Cardiac muscle cell (in vitro differentiated cells and primary cell): ENCODE measurements at regions not wholly inside any gene's neighbourhood (a gene's known extent, or its start where the extent isn't known, plus 50 kb on each side); places are given as distances from the start of the nearest gene placed in this dataset.

Experiments used
- DNase-seq, 2 donors: peaks; one replicate each; pipeline versions ENCODE4 v3.0.0 to v3.0.0-alpha.2; 2010 to 2017; ENCODE audit warnings: low read depth in 1 of 2, low spot score in 1 of 2
- H3K27ac ChIP-seq: fragments of 200-600 bp; sonication (generic); 2 replicates; pipeline ENCODE4 v1.5.1; 2016
- H3K27me3 ChIP-seq: fragments of 200-600 bp; sonication (generic); 2 replicates; pipeline ENCODE4 v1.6.0; 2016; ENCODE audit warnings: control low read depth
- H3K36me3 ChIP-seq: fragments of 200-600 bp; sonication (generic); 2 replicates; pipeline ENCODE4 v1.5.1; 2016; ENCODE audit warnings: control low read depth
- H3K4me1 ChIP-seq: fragments of 200-600 bp; sonication (generic); 2 replicates; pipeline ENCODE4 v1.8.1; 2017; ENCODE audit warnings: low read depth, mild to moderate bottlenecking, mixed run types
- H3K4me3 ChIP-seq: fragments of 200-600 bp; sonication (generic); 2 replicates; pipeline ENCODE4 v1.5.1; 2016; ENCODE audit warnings: mild to moderate bottlenecking
- H3K9me3 ChIP-seq: fragments of 200-600 bp; sonication (generic); 2 replicates; pipeline ENCODE4 v1.5.1; 2017; ENCODE audit warnings: low read depth, mild to moderate bottlenecking, control low read depth
- TF ChIP-seq, protein P1 (sequence below): IDR thresholded peaks from 2 replicates; pipeline ENCODE4 v1.5.1; 2012; ENCODE audit warnings: low read depth, mild to moderate bottlenecking, low read length

DNA sequence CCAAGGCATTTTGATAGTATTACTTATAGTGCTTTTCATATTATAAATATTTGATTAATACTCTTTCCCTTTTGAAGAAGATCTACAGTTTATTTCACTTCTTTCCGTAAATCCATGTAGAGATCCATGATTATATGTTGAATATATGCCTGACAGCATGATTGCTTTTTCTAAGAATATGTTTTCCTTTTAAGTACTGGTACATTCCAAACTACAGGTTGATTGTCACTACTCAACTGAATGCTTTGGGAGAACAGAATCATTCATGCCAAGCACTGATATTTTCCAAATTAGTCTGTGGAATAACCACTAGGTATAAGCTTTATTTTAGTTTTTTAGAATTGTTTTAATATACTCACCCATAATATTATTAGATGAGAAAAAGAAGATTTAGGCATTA lies 330.2 kb downstream of the BCKDHB start:
- H3K27ac ChIP-seq: no peak overlapping the region
- H3K4me1 ChIP-seq: no peaks in the 10 kb centered on the region
- no peaks in the 10 kb centered on the region for H3K36me3 ChIP-seq
- no peaks in the 10 kb centered on the region for H3K27me3 ChIP-seq
- no peak for DNase-seq
- H3K4me3 ChIP-seq: no peak overlapping the region
- TF ChIP-seq, protein P1, sequence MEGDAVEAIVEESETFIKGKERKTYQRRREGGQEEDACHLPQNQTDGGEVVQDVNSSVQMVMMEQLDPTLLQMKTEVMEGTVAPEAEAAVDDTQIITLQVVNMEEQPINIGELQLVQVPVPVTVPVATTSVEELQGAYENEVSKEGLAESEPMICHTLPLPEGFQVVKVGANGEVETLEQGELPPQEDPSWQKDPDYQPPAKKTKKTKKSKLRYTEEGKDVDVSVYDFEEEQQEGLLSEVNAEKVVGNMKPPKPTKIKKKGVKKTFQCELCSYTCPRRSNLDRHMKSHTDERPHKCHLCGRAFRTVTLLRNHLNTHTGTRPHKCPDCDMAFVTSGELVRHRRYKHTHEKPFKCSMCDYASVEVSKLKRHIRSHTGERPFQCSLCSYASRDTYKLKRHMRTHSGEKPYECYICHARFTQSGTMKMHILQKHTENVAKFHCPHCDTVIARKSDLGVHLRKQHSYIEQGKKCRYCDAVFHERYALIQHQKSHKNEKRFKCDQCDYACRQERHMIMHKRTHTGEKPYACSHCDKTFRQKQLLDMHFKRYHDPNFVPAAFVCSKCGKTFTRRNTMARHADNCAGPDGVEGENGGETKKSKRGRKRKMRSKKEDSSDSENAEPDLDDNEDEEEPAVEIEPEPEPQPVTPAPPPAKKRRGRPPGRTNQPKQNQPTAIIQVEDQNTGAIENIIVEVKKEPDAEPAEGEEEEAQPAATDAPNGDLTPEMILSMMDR: no peak
- no peaks in the 10 kb centered on the region for H3K9me3 ChIP-seq

DNA sequence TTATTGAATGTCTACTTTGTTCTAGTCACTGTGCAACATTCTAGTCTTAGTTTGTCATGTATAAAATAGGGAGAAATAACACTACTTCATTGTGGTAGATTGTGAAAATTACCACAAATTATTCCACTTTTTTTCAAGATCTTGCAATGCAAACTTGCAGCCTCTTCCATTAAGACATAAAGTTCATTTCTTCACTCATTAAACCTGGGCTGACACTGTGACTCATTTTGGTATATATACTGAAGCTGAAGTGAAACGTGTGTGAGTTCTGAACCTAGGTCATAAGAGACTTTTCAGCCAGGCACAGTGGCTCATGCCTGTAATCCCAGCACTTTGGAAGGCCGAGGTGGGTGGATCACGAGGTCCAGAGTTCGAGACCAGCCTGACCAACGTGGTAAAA lies 329.0 kb downstream of the BCKDHB start:
- Histone ChIP-seq H3K27ac (no peak overlapping the region), H3K4me1 (no peaks in the 10 kb centered on the region), H3K9me3 (no peaks in the 10 kb centered on the region), H3K4me3 (no peak overlapping the region), H3K36me3 (no peaks in the 10 kb centered on the region), H3K27me3 (no peaks in the 10 kb centered on the region)
- TF ChIP-seq, protein P1: no peak
- no peak for DNase-seq

DNA sequence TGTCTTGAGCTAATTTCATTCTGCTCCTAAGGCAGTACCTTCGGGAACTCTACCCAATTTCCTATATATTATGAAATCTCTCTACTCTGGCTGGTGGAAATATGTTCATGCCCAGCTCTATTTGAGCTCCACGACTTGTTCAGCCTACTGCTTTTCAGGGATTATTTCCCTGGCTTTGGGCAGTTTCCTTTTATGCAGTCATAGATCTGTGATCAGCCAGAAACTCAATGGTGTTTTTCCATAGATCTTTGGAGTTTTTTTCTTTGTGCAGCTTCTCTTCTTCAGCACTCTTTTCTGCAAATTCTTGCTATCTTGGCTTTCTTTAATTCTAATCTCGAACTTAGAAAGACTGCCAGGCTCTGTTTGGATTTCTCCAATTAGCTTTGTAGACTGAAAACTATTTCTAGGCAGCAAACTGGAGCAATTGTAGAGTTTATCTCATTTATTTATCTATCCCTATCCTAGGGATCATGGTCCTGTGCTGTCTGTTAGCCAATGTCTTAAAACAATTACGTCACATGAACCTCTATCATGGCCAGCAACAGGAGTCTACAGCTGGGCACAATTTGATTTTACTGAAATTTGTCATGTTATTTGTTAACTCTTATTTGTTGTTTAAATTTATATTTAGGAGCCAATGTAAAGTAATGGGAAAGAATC lies 328.4 kb downstream of the BCKDHB start:
- H3K27ac ChIP-seq: no peak overlapping the region
- TF ChIP-seq, protein P1: no peak
- peak in 1 of 2 donors; percentile 26 for DNase-seq
- no peaks in the 10 kb centered on the region for H3K9me3 ChIP-seq
- H3K27me3 ChIP-seq: no peaks in the 10 kb centered on the region
- H3K36me3 ChIP-seq: no peaks in the 10 kb centered on the region
- H3K4me3 ChIP-seq: no peak overlapping the region
- H3K4me1 ChIP-seq: no peaks in the 10 kb centered on the region

DNA sequence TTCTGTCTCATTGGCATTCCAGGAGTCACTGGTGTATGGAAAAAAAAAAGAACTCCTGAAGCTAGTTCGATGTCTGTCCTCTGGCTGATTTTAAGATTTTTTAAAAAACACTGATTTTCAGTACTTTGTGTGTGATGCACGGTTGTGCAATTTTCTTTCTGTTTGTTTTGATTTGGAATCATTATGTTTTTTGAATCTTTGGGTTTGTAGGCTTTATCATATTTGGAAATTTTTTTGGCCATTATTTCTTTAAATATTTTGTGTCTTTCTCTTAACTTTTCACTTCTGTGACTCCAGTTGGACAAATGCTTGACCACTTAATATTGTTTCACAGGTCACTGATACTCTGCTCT lies 327.2 kb downstream of the BCKDHB start:
- peak overlapping the region; percentile 24 for H3K27ac ChIP-seq
- H3K4me1 ChIP-seq: no peaks in the 10 kb centered on the region
- no peaks in the 10 kb centered on the region for H3K36me3 ChIP-seq
- no peak for DNase-seq
- TF ChIP-seq, protein P1: no peak
- H3K27me3 ChIP-seq: no peaks in the 10 kb centered on the region
- H3K4me3 ChIP-seq: no peak overlapping the region
- H3K9me3 ChIP-seq: no peaks in the 10 kb centered on the region

DNA sequence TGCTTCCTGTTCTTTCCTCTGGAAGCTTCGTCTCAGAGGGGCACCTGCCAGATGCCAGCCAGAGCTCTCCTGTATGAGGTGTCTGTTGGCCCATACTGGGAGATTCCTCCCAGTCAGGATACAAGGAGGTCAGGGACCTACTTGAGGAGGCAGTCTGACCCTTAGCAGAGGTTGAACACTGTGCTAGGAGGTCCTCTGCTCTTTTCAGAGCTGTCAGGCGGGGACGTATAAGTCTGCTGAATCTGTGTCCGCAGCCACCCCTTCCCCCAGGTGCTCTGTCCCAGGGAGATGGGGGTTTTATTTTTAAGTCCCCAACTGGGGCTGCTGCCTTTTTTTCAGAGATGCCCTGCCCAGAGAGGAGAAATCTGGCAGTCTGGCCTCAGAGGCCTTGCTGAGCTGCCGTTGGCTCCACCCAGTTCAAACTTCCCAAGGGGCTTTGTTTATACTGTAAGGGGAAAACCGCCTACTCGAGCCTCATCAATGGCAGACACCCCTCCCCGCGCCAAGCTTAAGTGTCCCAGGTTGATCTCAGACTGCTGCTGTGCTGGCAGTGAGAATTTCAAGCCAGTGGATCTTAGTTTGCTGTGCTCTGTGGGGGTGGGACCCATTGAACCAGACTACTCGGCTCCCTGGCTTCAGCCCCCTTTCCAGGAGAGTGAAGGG lies 326.7 kb downstream of the BCKDHB start:
- H3K9me3 ChIP-seq: no peaks in the 10 kb centered on the region
- TF ChIP-seq, protein P1: no peak
- H3K27me3 ChIP-seq: no peaks in the 10 kb centered on the region
- peak in 1 of 2 donors; percentile 29 for DNase-seq
- peak overlapping the region; percentile 24 for H3K27ac ChIP-seq
- no peaks in the 10 kb centered on the region for H3K4me1 ChIP-seq
- no peaks in the 10 kb centered on the region for H3K36me3 ChIP-seq
- no peak overlapping the region for H3K4me3 ChIP-seq
